OCI-LY1 (cell line): ENCODE measurements at regions not wholly inside any gene's neighbourhood (a gene's known extent, or its start where the extent isn't known, plus 50 kb on each side); places are given as distances from the start of the nearest gene placed in this dataset.

Experiments used
- H2AFZ ChIP-seq: fragments of 200-600 bp; sonication (generic), shearing (Covaris generic); 2 replicates; pipeline ENCODE4 v1.6.0; 2014; ENCODE audit warnings: antibody characterized with exemption, mild to moderate bottlenecking, low read length
- H3F3A ChIP-seq: fragments of 200-600 bp; sonication (generic), shearing (Covaris generic); 2 replicates; pipeline ENCODE4 v1.6.0; 2014; ENCODE audit warnings: mild to moderate bottlenecking, antibody characterized with exemption, low read length, moderate library complexity; ENCODE audit not compliant: insufficient read depth
- H3K27ac ChIP-seq: fragments of 200-600 bp; sonication (generic); 2 replicates; pipeline ENCODE4 v1.5.1; 2014; ENCODE audit warnings: low read length, mixed run types, mild to moderate bottlenecking, low read depth; ENCODE audit not compliant: poor library complexity, severe bottlenecking
- H3K27me3 ChIP-seq: fragments of 200-600 bp; sonication (generic); 2 replicates; pipeline ENCODE4 v1.6.0; 2014; ENCODE audit warnings: antibody characterized with exemption, mild to moderate bottlenecking, low read length, moderate library complexity; ENCODE audit not compliant: insufficient read depth
- H3K36me3 ChIP-seq: fragments of 200-600 bp; sonication (generic); 2 replicates; pipeline ENCODE4 v1.6.1; 2014; ENCODE audit warnings: mild to moderate bottlenecking, antibody characterized with exemption, low read length, moderate library complexity, mixed read lengths; ENCODE audit not compliant: insufficient read depth
- H3K4me1 ChIP-seq: fragments of 200-600 bp; sonication (generic); 2 replicates; pipeline ENCODE4 v1.5.1; 2014; ENCODE audit warnings: mild to moderate bottlenecking, low read length, moderate library complexity; ENCODE audit not compliant: insufficient read depth, severe bottlenecking
- H3K4me2 ChIP-seq: fragments of 200-600 bp; sonication (generic), shearing (Covaris generic); 2 replicates; pipeline ENCODE4 v1.6.1; 2014; ENCODE audit warnings: low read length
- H3K4me3 ChIP-seq: fragments of 200-600 bp; sonication (generic); 2 replicates; pipeline ENCODE4 v1.5.1; 2014; ENCODE audit warnings: low read length, low read depth, mild to moderate bottlenecking, mixed read lengths; ENCODE audit not compliant: poor library complexity, severe bottlenecking
- H3K79me2 ChIP-seq: fragments of 200-600 bp; shearing (Covaris generic); 2 replicates; pipeline ENCODE4 v1.6.1; 2016; ENCODE audit warnings: mixed run types, low read length, mixed read lengths; ENCODE audit not compliant: insufficient read depth
- H3K9ac ChIP-seq: fragments of 200-600 bp; sonication (generic), shearing (Covaris generic); 2 replicates; pipeline ENCODE4 v1.6.1; 2014; ENCODE audit warnings: mild to moderate bottlenecking, low read length, mixed read lengths
- H3K9me2 ChIP-seq: fragments of 200-600 bp; sonication (generic), shearing (Covaris generic); 2 replicates; pipeline ENCODE4 v1.6.1; 2014; ENCODE audit warnings: low read depth, mild to moderate bottlenecking, low read length, mixed read lengths
- H3K9me3 ChIP-seq: fragments of 200-600 bp; shearing (Covaris generic); 2 replicates; pipeline ENCODE4 v1.6.1; 2014; ENCODE audit warnings: low read length, mixed read lengths
- H4K20me1 ChIP-seq: fragments of 200-600 bp; sonication (generic), shearing (Covaris generic); 2 replicates; pipeline ENCODE4 v1.6.0; 2016; ENCODE audit warnings: mild to moderate bottlenecking, low read length; ENCODE audit not compliant: insufficient read depth
- CTCF ChIP-seq: fragments of 200-600 bp; sonication (generic), shearing (Covaris generic); IDR thresholded peaks from 2 replicates; pipeline ENCODE4 v1.5.1; 2017; ENCODE audit warnings: mild to moderate bottlenecking, antibody characterized with exemption, low read length, moderate library complexity, mixed read lengths
- EZH2 ChIP-seq: fragments of 200-600 bp; sonication (generic), shearing (Covaris generic); IDR thresholded peaks from 2 replicates; pipeline ENCODE4 v1.8.0; 2017; ENCODE audit warnings: borderline replicate concordance, mixed run types, mild to moderate bottlenecking, antibody characterized with exemption, low read length, moderate library complexity, mixed read lengths

GRCh38 chr1:166470014-166470413 is 303.2 kb upstream of the FAM78B start:
- TF ChIP-seq EZH2 (no peak), CTCF (no peak)
- no peak overlapping the region for H3K4me2 ChIP-seq
- H3K9ac ChIP-seq: no peak overlapping the region
- H3K4me3 ChIP-seq: no peak overlapping the region
- no peaks in the 10 kb centered on the region for H3K9me2 ChIP-seq
- no peaks in the 10 kb centered on the region for H3K36me3 ChIP-seq
- no peaks in the 10 kb centered on the region for H4K20me1 ChIP-seq
- H3K9me3 ChIP-seq: peaks cover 2% of the 10 kb centered on the region; the same call in 1 of the 2 replicates
- H3F3A ChIP-seq: no peaks in the 10 kb centered on the region
- no peaks in the 10 kb centered on the region for H3K27me3 ChIP-seq
- no peak overlapping the region for H3K27ac ChIP-seq
- no peaks in the 10 kb centered on the region for H3K4me1 ChIP-seq
- no peaks in the 10 kb centered on the region for H3K79me2 ChIP-seq
- H2AFZ ChIP-seq: no peak overlapping the region

- TF ChIP-seq CTCF (no peak), EZH2 (no peak)
- H3K9ac ChIP-seq: no peak overlapping the region
- H2AFZ ChIP-seq: no peak overlapping the region
- no peaks in the 10 kb centered on the region for H3K27me3 ChIP-seq
- no peak overlapping the region for H3K4me2 ChIP-seq
- H3K9me2 ChIP-seq: no peaks in the 10 kb centered on the region
- no peaks in the 10 kb centered on the region for H3K4me1 ChIP-seq
- no peaks in the 10 kb centered on the region for H4K20me1 ChIP-seq
- H3K9me3 ChIP-seq: no peaks in the 10 kb centered on the region
- H3K36me3 ChIP-seq: no peaks in the 10 kb centered on the region
- H3K27ac ChIP-seq: no peak overlapping the region
- no peaks in the 10 kb centered on the region for H3F3A ChIP-seq
- H3K79me2 ChIP-seq: no peaks in the 10 kb centered on the region
- H3K4me3 ChIP-seq: no peak overlapping the region
These were observed 303.6 kb upstream of the FAM78B start for GRCh38 chr1:166470441-166470840.

GRCh38 chr1:166471359-166471758 is 304.6 kb upstream of the FAM78B start:
- no peaks in the 10 kb centered on the region for H3K4me1 ChIP-seq
- H3K27me3 ChIP-seq: no peaks in the 10 kb centered on the region
- no peaks in the 10 kb centered on the region for H3F3A ChIP-seq
- H3K36me3 ChIP-seq: no peaks in the 10 kb centered on the region
- no peaks in the 10 kb centered on the region for H3K9me2 ChIP-seq
- H3K4me3 ChIP-seq: no peak overlapping the region
- no peak overlapping the region for H2AFZ ChIP-seq
- no peaks in the 10 kb centered on the region for H3K9me3 ChIP-seq
- no peaks in the 10 kb centered on the region for H4K20me1 ChIP-seq
- H3K9ac ChIP-seq: no peak overlapping the region
- H3K79me2 ChIP-seq: no peaks in the 10 kb centered on the region
- H3K4me2 ChIP-seq: no peak overlapping the region
- TF ChIP-seq CTCF: no peak
- TF ChIP-seq EZH2: no peak
- H3K27ac ChIP-seq: no peak overlapping the region
